DMS53 treated with DMSO at 0.1 percent for 48 hours (cell line): ENCODE measurements at regions not wholly inside any gene's neighbourhood (a gene's known extent, or its start where the extent isn't known, plus 50 kb on each side); places are given as distances from the start of the nearest gene placed in this dataset.
"Not testable (repeated sequence)": the region's sequence is repeated elsewhere in the genome, so short reads cannot be mapped to it uniquely, and the experiment has no call there.

ENCODE experiments used
- DNase-seq: peaks from one replicate; lab custom pipeline; 2025; ENCODE audit not compliant: unreplicated experiment; lab: John Stamatoyannopoulos, UW

DNA sequence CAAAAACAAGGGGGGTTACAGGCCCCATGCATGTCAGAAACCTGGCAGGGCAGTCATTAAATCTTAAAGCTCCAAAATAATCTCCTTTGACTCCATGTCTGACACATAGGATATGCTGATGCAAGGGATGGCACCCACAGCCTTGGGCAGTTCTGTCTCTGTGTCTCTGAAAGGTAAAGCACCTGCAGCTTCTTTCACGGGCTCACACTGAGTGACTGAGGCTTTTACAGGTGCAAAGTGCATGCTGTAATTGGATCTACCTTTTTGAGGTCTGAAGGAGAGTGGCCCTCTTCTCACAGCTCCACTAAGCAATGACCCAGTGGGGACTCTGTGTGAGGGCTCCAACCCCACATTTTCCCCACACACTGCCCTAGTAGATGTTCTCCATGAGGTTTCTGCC lies 1309.0 kb upstream of the B3GALT2 start:
- no peak for DNase-seq

DNA sequence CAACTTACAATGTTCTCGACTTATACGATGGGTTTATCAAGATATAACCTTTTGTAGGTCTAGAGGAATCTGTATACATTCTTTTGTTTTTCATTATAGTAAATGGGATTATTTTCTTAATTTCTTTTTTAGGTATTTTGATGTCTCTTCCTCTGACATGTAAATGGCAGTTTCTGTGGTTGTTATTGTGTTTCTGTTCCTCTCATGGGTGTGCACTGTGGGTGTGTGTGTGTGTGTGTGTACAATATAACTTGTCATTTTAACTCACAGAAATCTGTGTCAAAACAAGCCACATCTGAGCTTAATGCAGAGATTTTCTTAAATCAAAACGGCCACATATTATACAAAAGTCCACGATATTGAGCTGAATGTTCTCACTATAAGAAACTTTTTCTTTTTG lies 1300.8 kb upstream of the B3GALT2 start:
- no peak for DNase-seq

DNA sequence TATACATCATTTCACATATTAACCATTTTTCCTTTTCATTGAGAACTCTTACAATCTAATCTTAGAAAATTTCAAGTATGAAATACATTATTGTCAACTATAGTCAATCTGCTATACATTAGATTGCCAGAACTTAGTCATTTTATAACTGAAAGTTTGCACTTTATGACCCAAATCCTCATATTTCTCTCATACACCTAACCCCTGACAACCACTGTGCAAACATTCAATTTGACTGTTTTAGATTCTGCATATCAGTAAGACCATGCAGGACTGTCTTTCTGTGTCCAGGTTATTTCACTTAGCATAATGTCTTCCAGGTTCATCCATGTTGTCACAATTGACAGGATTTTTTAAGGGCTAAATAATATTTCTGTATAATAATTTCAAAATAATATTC lies 1299.0 kb upstream of the B3GALT2 start:
- DNase-seq = no peak

DNA sequence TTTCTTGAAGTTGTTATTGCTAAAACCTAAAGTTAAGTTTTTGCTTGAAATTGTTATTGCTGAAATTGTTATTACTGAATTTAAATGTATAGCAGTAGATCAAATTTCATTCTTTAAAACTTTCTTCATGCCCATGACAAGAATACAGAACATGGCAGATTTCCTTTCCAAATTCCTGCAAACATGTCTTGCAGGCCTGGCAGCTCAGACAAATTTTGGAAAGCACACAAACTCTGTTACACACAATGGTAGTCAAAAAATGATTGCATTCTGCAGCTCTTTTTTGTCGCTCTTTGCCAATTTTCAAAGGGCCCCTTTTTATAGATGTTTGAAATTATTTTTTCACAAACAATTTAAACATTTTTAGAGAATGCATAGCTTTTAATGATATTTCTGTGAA lies 1292.3 kb upstream of the B3GALT2 start:
- DNase-seq = no peak

GRCh38 chr1:194477908-194478307 lies 1291.5 kb upstream of the B3GALT2 start:
- no peak for DNase-seq

DNA sequence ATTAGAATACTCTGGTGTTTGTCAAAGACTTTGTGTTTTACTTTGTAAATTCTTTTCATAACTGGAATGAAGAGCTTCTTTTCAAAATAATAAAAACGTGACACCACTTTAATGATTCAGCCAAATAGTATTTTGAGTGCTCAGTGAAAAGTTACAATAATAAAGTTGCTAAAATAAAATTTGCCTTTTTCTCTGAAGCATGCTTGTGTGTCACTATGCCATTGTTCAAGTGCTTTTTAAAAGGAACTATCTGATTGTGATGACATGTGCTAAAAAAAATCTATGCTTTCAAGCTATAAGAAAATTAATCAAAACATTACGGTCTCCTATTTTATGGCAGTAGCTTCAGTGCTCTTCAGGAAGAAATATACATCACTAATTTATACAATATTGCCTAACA lies 1290.5 kb upstream of the B3GALT2 start:
- no peak for DNase-seq

GRCh38 chr1:194476351-194476750 lies 1289.9 kb upstream of the B3GALT2 start:
- no peak for DNase-seq

GRCh38 chr1:194474701-194475100 lies 1288.3 kb upstream of the B3GALT2 start:
- DNase-seq = no peak

GRCh38 chr1:194473766-194474165 lies 1287.4 kb upstream of the B3GALT2 start:
- no peak for DNase-seq

GRCh38 chr1:194469282-194469681 lies 1282.9 kb upstream of the B3GALT2 start:
- DNase-seq = no peak

DNA sequence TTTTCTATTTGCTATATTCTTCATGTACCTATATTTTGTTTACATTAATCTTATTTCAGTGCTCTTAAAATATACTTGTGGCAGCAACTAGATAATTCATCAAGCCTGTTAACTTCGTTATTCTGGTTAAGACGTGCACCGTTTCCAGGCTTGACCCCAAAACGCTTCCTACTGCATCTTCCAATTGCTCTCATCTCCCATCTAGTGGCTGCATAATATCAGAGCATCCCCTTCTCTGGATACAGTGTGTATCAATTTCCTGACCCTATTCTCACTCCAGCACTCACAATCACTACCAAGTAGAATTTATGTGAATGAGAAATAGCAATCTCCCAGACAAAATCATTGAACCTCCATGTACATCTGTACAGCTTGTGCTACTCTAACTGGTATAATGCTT lies 1280.3 kb upstream of the B3GALT2 start:
- DNase-seq = no peak

- DNase-seq = no peak
Observed at GRCh38 chr1:194447636-194448035, 1261.2 kb upstream of the B3GALT2 start.

- DNase-seq = no peak
Observed at GRCh38 chr1:194445244-194445643, 1258.8 kb upstream of the B3GALT2 start.

DNA sequence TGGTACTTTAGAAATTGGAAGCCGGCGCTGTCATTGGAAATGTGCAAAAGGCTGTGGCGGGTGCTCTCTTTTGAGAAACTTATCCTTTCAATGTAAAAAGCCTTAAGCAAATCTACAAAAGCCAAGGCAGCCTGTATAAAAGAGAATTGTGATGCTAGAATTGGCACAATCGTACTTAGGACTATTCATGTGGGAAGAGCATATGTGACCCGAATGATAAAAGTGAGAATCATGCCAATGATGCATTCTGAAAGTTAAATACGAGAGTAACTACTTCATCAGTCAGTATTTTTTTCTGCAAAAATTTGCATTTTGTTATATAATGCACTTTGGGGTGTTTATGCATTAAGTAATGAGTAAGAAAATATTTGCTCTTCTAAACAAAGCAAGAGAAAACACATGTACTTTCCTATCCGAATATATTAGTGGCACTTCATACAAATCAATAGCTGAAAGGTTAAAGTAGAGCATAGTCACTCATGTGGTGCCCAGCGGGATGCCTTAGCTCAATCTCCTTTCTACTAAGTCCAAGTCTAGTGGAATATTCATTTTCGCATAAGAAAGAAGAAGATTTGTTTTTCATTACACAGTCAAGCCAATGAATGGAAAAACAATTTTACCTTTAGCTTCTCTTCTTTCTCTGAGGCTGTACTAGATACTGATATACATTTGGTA lies 1256.6 kb upstream of the B3GALT2 start:
- no peak for DNase-seq

DNA sequence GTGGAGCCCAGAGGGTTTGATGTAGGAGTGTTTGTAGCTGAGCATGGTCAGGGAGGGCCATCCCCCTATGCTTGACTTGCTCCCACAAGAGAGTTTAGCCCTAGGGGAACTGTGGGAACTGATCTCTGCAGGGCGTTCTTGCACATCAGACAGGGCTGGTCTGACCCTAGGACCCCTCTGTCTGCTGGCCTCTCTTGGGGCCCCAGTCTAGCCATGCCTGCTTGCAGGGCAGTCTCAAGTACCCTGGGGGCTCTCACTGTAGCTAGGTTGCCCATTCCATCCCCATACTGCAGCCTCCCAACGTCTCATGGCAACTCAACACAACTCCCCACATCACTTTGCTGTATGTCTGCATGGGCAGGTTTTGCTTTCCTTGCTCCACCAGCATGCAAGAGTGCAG lies 1250.7 kb upstream of the B3GALT2 start:
- DNase-seq = no peak

GRCh38 chr1:194431121-194431520 lies 1244.7 kb upstream of the B3GALT2 start:
- no peak for DNase-seq

DNA sequence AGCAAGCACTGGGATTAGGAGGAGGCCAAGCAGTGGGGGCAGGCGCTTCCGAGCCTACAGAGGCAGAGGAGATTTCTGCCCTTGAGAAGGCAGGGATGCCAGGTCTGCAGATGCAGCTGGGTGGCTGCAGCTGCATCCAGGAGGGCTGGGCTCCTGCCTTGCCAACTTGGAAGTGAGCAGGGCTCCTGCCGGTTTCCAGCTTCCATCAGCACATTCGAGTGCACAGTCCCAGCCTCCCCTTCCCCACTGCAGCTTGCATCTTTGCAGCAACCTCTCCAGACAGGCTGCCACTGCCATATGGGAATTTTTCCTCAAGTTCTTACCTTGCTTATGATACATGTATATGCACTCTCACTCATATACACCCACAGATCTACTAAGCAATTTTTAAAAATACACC lies 1234.3 kb upstream of the B3GALT2 start:
- DNase-seq = no peak

- no peak for DNase-seq
Observed at GRCh38 chr1:194419721-194420120, 1233.3 kb upstream of the B3GALT2 start.

- no peak for DNase-seq
Observed at GRCh38 chr1:194410756-194411155, 1224.3 kb upstream of the B3GALT2 start.

DNA sequence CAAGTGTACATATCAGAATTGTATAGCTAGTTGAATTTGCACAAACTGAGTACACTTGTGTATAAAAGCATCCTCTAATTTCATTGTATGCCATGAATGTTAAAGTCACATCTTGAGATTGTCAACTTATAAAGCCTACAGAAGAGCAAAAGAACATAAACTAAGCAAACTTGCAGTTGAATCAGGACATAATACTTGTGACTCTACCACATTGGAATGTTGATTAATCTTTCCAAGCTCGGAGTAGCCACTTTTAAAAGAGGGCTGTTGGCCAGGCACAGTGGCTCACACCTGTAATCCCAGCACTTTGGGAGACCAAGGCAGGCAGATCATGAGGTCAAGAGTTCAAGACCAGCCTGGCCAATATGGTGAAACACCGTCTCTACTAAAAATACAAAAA lies 1220.8 kb upstream of the B3GALT2 start:
- not testable (repeated sequence) for DNase-seq

GRCh38 chr1:194394676-194395075 lies 1208.3 kb upstream of the B3GALT2 start:
- no peak for DNase-seq

- DNase-seq = no peak
Observed at GRCh38 chr1:194387531-194387930, 1201.1 kb upstream of the B3GALT2 start.

DNA sequence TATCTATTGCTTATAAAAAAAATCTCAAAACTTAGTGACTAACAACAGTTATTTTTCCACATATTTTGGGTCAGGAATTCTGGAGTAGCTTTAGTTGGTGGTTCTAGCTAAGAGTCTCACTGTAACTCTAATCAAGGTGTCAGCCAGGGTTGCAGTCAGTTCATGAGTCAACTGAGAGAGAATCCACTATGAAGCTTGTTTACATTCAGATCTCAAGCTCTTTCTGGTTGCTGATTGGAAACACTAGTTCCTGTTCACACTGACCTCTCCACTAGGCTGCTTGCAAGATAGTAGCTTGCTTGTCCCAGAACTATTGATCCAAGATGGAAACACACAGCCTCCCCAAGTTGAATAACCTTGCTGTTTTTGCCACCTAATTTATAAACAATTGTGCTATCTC lies 1192.1 kb upstream of the B3GALT2 start:
- peak; percentile 27 for DNase-seq
